ENCODE measurements at regions not wholly inside any gene's neighbourhood (a gene's known extent, or its start where the extent isn't known, plus 50 kb on each side); places are given as distances from the start of the nearest gene placed in this dataset.
A peak's percentile ranks its signal among the peaks of the same experiment; 100 is the strongest.

DNA sequence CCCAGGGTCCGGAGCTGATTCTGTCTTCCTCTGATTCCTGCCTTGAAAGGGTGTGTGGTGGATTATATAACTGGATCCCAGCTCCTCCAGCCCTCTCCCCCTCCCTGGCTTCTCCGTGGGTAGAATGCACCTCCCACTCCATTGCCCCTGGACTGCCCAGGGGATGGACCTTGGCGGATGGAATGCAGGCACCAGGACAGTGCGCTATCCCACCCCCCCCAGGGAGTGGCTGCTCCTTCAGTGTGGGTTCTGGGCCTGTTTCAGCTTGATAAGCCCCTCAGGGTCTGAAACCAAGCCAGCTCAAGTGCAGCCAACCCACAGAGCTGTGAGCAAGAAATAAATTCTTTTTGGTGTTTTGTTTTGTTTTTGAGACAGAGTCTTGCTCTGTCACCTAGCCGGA, 112.4 kb upstream of the TMEM132D start:
- no peak for DNase-seq (ENCODE audit: extremely low read depth in 1 of 11, low read depth in 9 of 11, low spot score in 4 of 11)

DNA sequence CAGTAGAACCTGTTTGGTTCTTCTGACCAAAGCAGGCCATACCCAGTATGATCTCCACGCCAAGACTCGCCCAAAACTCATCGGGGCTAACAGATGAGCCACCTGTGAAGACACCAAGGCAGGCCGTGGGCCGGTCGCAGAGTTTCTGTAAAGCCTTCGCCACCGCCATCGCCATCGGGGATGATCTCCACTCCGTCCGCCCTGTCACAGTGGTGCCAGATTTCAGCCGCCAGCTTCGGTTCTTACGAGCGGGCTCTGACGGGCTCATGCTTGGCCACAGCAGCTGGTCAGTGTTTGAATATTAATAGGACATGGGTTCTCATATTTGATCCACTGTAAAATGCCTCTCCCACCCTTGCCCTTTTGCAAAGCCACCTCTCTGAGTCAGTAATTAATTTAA, 113.2 kb upstream of the TMEM132D start:
- DNase-seq (ENCODE audit: extremely low read depth in 1 of 11, low read depth in 9 of 11, low spot score in 4 of 11), result no peak

DNA sequence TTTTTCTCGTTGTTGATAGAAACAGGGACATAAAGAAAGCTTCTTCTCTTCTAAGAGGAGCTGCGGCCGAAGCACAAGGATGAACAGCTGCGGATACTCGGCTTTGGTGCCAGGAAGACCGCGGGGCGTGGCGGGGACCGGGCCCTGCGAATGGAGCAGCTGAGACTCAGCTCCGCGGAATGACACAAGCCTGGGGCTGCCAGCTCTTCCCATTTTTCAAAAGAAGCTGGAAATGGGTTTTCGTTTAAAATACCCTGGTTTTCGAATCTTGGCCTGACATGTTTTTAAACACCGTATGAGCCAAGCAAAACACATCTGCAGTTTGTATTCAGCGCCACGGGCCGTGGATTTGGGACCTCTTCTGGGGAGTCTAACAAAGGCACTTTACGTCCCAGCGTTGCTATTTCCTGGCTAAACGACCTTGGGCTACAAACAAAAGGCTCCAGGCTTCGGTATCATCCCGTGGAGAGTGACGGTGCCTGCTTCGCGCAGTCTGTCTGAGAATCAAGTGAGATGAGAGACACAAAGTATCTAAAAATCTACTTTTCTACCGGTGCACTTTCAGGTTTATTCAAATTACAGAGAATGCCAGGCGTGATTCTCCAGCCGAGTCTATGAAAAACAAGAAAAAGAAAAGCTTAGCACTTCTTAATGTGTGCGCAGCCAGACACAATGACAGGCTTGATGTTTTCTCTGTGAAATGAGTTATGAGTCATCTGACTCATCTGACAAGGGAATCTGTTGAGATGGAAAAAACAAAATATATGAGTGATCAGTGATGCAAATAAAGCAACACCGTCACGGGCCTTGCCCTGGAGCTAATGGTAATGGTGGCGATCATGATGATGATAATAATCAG, 114.0 kb upstream of the TMEM132D start:
- peak in 1 of 11 donors; percentile 5 for DNase-seq (ENCODE audit: extremely low read depth in 1 of 11, low read depth in 9 of 11, low spot score in 4 of 11)

DNA sequence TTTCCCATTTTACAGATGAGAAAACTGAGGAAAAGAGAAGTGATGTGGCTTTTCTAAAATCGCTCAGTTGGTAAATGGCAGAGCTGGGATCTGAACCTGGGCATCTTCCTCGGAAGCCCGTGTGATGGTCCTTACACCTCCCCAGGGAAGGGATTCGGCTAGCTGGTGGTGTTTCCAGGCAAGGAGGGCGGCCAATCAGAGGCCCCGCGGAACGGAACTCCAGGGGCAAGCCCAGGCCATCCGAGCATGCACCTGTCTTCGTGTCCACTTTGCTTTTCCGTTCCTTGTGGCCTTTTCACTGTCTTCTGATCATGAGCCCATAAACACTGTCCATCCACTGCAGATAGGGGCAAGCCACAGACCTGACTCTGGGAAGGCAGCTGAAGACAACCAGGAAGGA, 114.8 kb upstream of the TMEM132D start:
- DNase-seq (ENCODE audit: extremely low read depth in 1 of 11, low read depth in 9 of 11, low spot score in 4 of 11), result no peak

DNA sequence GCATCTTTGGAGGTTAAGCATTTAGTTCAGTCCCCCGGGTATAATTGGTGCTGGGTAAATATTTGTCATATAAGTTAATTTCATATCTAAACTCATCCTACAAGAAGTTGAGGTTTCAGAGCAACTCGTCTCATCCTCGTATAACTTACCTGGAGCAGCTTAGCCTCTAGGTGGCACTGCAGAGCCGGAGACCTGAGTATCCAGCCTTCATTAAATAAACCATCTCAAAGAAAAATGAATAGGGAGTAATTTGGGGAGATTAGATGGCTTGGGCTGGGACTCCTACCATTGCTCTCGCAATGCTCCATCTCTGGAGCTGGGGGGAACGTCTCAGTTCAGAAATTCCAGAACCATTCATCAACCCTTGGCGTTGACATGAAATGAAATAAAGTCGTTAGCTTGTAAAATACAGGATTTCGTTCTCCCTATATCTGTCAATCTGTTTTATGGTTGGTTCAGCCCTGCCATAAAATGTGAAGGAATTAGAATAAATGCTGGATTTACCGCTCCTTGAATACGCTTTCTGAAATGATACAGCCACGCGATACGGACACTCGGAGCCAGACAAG, 122.9 kb upstream of the TMEM132D start:
- DNase-seq (ENCODE audit: extremely low read depth in 1 of 11, low read depth in 9 of 11, low spot score in 4 of 11), result no peak

DNA sequence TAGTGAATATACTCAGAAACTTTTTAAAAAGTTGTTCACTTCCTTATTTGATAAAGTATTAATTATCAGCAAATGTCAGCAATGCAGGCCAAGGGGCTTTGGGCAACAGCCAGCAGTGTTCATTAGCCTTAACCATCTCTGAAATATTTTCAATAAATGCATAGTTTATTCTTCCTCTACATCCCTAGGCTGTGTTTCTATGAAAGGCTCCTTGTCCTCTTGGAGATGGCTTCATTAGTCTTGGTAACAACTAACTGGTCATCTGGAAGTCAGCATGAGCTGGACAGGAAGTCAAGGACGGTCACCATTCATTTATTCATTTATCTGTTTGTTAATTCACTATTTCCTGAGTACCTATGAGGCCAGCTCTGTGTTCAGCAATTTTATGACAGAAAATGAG, 124.0 kb upstream of the TMEM132D start:
- no peak for DNase-seq (ENCODE audit: extremely low read depth in 1 of 11, low read depth in 9 of 11, low spot score in 4 of 11)

DNA sequence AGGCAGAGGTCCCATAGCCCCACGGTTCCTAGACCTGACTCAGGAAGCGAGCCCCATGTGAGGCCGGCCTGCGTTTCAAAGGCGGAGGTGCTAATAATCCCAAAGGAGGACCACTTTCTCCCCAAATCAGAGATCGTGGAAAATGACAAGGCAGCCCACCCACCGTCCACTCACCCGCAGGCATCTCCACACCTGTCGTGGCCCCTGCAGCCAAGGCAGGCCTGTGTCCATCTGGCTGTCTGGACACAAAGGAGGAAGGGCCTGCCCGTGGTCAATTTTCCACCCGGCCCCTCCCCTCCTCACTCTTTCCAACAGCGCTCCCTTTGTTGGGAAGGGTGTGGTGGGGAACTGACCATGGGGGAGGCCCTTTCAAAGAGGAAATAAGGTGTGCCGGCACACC, 125.3 kb upstream of the TMEM132D start:
- DNase-seq (ENCODE audit: extremely low read depth in 1 of 11, low read depth in 9 of 11, low spot score in 4 of 11), result no peak

DNA sequence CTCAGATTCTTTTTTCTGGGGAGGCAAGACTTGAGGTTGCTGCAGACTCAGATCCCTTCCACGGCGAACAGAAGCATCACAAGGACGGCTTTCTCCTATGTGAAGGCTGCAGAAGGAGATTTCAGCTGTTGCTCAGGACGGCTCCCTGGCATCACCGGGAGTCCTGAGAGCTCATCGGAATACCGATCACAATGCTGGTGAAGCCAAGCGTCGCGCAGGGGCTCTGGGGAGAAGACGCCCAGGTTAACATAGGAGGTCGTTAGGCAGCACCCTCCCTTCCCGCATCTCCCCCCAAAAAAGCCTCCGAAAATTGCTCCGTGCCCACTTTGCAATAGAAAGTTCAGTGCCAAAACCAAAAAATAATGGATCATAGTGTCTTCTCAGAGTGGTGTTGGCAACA, 127.2 kb upstream of the TMEM132D start:
- DNase-seq (ENCODE audit: extremely low read depth in 1 of 11, low read depth in 9 of 11, low spot score in 4 of 11), result no peak

DNA sequence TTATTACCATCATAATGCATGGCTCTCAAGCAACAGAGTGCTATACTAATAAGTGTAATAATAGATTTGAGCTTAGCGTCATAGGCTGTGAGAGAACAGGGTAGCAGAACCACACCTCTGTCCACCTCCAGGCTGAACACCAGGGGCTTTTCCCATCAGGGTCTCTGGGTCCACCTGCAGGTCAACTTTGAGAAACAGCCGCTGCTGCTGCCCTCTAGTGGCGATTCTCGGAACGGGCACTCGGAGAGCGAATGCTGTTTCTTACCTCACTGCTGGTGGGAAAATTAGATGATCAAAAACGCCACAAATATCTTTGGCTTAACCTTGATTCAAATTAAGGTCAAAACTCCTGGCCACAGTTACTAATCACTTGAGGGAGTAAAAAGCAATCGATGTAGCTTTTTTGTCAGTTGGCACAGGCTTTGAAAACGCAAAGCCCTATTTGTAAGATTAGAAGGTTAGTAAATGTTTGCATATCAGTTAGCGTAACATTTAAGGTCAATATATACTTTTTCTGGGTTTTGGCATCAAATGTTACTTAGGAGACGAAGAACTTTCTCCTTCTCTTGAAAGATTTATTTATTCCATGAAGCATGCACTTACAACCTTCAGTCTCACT, 127.9 kb upstream of the TMEM132D start:
- DNase-seq (ENCODE audit: extremely low read depth in 1 of 11, low read depth in 9 of 11, low spot score in 4 of 11), result no peak

DNA sequence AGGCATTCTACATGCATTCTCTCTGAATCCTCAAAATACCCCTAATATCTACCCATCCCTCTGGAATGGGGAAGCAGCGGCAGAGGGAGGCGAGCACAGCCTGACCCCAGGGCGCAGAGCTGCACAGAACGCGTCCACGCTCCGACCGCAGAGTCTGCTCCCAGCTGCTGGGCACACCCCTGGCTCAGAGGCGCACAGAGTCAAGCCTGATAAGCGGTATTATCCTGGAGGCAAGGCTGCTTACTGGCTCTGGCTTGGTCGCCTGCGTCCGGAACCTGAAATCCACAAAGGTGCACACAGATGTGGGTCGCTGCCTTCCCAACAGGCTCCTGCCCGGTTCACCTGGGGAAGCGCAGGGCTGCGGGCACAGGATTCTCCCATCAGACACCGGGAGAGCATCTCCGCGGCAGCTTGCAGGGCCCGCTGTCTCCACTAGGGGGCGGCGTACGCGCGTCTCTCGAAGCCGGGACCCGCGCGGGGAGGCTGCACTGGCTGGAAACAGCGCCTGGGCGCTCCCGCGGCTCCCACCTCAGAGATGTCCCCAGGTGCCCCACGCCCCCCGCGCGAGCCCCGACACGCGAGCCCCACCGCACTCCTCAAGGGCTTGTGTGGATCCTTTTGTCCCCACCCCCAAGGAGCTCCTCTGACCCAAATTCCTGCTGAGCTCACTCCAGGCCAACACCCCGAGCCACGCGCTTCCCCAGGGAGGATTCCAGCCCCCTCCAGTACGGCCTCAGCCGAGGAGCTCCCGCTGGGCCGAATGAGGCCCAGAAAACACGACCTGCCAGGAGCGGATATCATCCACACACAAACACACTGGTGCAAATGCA, 120.1 kb upstream of the FZD10 start:
- DNase-seq (ENCODE audit: extremely low read depth in 1 of 11, low read depth in 9 of 11, low spot score in 4 of 11), result peak in 1 of 11 donors; percentile 40

DNA sequence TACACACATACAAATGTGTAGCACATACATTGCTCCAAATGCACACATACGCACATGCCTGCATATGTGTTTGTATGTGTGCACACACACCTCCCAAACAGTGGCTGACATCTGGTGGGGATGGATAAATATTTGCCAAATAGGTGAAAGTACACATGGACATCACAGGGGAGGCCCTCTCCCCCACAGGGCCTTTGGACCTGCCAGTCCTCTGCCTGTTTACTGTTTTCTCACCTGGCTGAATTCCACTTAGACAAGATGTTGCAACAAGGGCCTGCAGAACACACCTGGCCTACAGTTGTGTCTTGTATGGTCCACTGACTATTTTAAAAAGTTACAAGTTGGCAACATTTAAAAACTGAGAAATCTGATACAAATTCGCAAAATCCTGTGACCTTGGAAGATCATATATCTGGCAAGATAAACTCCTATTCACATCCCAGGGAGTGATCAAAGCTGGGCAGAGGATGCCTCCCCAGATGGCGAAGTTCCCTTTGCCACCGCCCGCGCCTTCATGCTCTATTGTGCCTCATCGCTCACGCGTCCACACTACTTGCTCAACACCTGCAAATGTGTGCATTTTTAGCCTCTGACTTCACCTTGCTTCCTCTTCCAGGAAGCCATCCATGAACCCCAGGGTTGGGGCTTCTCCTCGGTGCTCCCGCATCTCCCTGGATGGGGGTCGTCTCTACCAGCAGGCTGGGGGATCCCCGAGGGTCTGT, 118.4 kb upstream of the FZD10 start:
- no peak for DNase-seq (ENCODE audit: extremely low read depth in 1 of 11, low read depth in 9 of 11, low spot score in 4 of 11)

DNA sequence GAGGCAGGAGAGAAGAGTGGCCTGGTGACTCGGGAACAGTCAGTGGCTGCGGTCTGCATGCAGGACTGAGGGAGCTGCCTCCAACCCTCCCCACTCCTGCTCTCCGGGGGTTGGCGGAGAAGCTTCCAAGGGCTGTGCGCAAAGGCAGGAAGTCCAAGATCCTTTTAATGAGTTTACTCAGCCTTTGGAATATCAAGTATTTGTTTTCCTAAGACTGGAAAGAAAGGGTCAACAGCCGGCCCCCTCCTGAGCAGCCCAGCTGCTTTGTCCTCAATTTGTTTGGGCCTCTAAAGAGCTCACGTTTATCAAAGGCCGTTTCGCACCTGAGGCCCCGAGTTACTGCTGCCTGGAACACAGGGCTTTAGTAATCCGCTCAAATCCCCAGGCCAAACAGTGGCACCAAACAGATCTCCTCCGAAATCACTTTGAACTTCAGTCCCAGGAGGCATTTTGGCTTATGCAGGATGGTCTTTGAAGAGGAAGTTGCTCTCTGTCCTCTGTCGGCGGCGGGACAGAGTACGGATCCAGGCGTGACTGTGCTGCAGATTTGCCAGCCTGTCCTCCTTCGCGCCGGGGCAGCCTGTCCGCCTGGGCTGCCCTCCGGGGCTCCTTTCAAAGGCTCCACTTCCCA, 117.2 kb upstream of the FZD10 start:
- DNase-seq (ENCODE audit: extremely low read depth in 1 of 11, low read depth in 9 of 11, low spot score in 4 of 11), result peak in 3 of 11 donors; percentile 24 to 39 (median 36)

DNA sequence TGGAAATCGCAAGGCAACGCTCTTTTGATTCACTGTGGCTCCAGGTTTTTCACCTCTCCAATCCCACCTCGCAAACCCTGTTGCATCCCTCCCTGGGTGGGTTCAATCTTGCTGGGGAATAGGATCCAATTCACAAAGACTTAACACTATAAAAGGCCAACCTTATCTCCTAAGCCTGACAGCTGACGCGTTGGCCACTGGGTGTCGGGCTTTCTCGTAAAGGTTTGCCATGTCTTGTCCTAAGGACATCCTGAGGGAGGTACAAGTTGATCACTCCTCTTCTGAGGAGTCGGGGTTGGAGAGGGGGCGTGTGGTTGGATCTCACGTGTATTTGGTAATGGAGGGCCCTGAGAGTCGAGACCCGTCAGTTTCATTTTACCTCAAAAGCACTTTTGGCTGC, 112.6 kb upstream of the FZD10 start:
- DNase-seq (ENCODE audit: extremely low read depth in 1 of 11, low read depth in 9 of 11, low spot score in 4 of 11), result no peak

DNA sequence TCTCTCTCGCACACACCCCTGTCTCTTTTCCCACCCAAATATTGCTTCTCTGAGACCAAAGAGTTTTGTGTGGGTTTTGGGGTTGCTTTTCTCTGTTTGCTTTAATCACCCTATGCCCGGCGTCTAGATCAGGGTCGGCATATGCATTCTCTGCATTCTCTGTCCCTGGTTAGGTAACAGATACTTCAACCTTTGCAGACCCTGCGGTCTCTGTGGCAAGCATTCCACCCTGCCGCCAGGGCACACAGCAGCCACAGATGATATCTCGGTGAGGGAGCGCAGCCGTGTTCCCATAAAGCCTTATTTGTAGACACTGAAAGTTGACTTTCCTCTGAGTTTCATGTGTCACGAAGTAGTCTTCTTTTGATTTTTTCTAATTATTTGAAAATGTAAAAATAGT, 110.4 kb upstream of the FZD10 start:
- DNase-seq (ENCODE audit: extremely low read depth in 1 of 11, low read depth in 9 of 11, low spot score in 4 of 11), result no peak

DNA sequence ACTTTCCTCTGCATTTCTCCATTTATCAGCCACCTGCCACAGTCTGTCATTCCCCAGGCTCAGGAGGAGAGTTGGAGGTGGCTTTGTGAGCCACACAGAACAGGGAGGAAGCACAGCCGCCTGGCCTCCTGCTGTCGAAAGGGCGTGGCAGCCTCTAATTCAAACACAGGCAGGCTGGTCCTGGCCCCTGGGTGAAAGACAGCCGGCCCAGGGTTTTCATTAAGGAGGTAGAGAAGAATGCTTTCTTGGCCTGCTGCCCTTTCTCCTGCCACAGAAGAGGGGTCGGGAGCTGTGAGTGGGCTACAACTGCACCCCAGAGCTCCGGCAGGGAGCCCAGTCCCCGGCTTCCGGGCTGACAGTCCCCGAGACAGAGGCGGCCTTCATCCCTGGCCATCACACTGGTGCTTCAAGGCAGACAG, 108.6 kb upstream of the FZD10 start:
- DNase-seq (ENCODE audit: extremely low read depth in 1 of 11, low read depth in 9 of 11, low spot score in 4 of 11), result no peak

DNA sequence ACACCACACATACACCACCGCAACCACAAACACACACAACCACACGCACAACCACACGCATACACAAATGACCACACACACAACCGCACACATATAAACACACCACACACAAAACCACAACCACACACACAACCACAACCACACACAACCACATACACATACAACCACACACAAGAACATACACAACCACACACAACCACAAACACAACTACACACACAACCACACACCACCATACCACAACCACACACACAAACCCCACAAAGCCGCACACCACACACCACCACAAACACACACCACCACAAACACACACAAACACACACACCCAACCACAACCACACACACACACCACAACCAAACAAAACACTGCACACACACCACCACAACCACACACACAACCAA, 107.5 kb upstream of the FZD10 start:
- no peak for DNase-seq (ENCODE audit: extremely low read depth in 1 of 11, low read depth in 9 of 11, low spot score in 4 of 11)

DNA sequence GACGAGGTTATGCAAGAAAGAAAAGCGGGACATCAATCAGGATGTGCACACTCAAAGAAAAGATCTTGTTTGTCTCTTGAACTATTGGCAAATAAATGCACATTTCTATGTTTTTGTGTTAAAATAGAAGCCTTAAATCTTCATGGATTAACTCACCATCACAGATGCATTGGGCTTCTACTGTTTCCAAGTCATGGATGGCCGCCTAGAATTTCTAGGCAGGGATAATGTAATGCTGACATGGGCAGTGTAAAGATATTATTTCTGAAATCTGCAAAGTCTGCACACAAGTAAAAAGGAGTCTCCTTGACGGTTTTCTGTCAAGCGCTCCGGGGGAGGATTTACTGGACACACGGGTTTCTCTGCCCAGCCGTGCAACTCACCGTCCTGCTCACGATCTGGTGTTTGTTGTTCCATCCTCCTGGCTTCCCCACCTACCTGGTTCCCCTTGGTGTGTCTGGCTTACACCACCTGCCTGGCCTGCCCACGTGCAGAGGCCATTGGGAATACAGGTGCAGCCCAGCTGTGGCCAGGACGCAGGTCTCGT, 103.3 kb upstream of the FZD10 start:
- no peak for DNase-seq (ENCODE audit: extremely low read depth in 1 of 11, low read depth in 9 of 11, low spot score in 4 of 11)

DNA sequence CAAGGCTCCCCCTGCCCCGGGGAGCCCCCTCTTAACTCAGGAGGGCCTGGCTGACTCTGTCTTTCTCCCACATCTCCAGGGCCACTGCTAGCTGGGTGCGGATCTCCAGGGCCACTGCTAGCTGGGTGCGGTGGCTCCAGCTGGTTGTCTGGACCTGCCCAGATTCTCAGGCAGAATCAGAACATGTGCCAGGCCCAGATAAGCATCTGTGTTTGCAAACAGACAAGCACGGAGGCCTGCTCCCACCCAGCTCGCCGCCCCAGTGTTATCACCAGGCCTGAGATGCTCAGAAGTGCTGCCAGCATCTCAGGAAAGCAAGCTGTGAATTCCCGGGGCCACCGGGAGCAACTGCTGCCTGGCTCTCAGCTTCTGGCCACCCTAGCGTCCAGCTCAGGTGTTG, 98.4 kb upstream of the FZD10 start:
- DNase-seq (ENCODE audit: extremely low read depth in 1 of 11, low read depth in 9 of 11, low spot score in 4 of 11), result no peak
